CD4-positive, alpha-beta T cell (primary cell): ENCODE measurements at regions not wholly inside any gene's neighbourhood (a gene's known extent, or its start where the extent isn't known, plus 50 kb on each side); places are given as distances from the start of the nearest gene placed in this dataset.

Source experiments
- ATAC-seq: fragments of 200-7000 bp; cut with Tn5 transposase; one replicate; pipeline ENCODE4 v1.10.0; 2022; ENCODE audit warnings: mild to moderate bottlenecking; ENCODE audit not compliant: poor library complexity
- CTCF ChIA-PET: fragments of 350-600 bp; sonication (Branson Sonifier 250); formaldehyde crosslinking; loops from one replicate; lab custom pipeline; 2021; ENCODE audit warnings: antibody characterized with exemption, inconsistent platforms; lab: Charles Lee
- POLR2A ChIA-PET: fragments of 350-600 bp; sonication (Branson Sonifier 250); formaldehyde crosslinking; loops from one replicate; lab custom pipeline; 2021; ENCODE audit warnings: antibody characterized with exemption, inconsistent platforms; lab: Charles Lee
- DNase-seq, 14 experiments: peaks; one replicate each; pipeline ENCODE4 v3.0.0-alpha.2; 2013 to 2020; ENCODE audit warnings: mixed read lengths in 2 of 14
- H3K27ac ChIP-seq, 2 donors: one replicate each; pipeline versions ENCODE4 v1.5.1 to v1.7.0; 2013; ENCODE audit warnings: low read length in 2 of 2, low read depth in 1 of 2, mild to moderate bottlenecking in 1 of 2
- H3K27me3 ChIP-seq, 2 experiments: 1 replicate in 1 of 2; 2 replicates in 1 of 2; pipeline versions ENCODE4 v1.6.1 to v1.7.0; 2013; ENCODE audit warnings: low read length in 2 of 2, control low read depth in 1 of 2, mild to moderate bottlenecking in 1 of 2, moderate library complexity in 1 of 2; ENCODE audit not compliant: insufficient read depth in 2 of 2, control insufficient read depth in 1 of 2
- H3K36me3 ChIP-seq: one replicate; pipeline ENCODE4 v1.6.1; 2013; ENCODE audit warnings: low read length, control low read depth; ENCODE audit not compliant: insufficient read depth
- H3K4me1 ChIP-seq: one replicate; pipeline ENCODE4 v1.6.1; 2013; ENCODE audit warnings: low read length, control low read depth; ENCODE audit not compliant: insufficient read depth
- H3K4me3 ChIP-seq: one replicate; pipeline ENCODE4 v1.5.1; 2013; ENCODE audit warnings: mild to moderate bottlenecking, low read length, moderate library complexity
- H3K9me3 ChIP-seq, 2 experiments: 1 replicate in 1 of 2; 2 replicates in 1 of 2; pipeline versions ENCODE4 v1.6.1 to v1.7.0; 2013; ENCODE audit warnings: low read length in 2 of 2, mild to moderate bottlenecking in 2 of 2, control low read depth in 1 of 2, moderate library complexity in 1 of 2; ENCODE audit not compliant: control insufficient read depth in 1 of 2, insufficient read depth in 1 of 2
- H3K27ac Mint-ChIP-seq: one replicate; pipeline ENCODE4 v1.8.0; 2020; ENCODE audit warnings: mixed read lengths
- H3K27me3 Mint-ChIP-seq: one replicate; pipeline ENCODE4 v1.8.0; 2021; ENCODE audit warnings: mixed read lengths
- H3K36me3 Mint-ChIP-seq: one replicate; pipeline ENCODE4 v1.8.0; 2021; ENCODE audit warnings: low read depth, mixed read lengths
- H3K4me1 Mint-ChIP-seq: one replicate; pipeline ENCODE4 v1.8.0; 2021; ENCODE audit warnings: low read depth, mixed read lengths
- H3K4me3 Mint-ChIP-seq: one replicate; pipeline ENCODE4 v1.8.0; 2020; ENCODE audit warnings: mild to moderate bottlenecking, mixed read lengths
- H3K9me3 Mint-ChIP-seq: one replicate; pipeline ENCODE4 v1.8.0; 2020; ENCODE audit warnings: mixed read lengths
- intact Hi-C, 2 experiments: fragments of 100-400 bp; cut with DNase I in 1 of 2; cut with micrococcal nuclease in 1 of 2; formaldehyde crosslinking; loops; one replicate each; pipeline versions ENCODE4 v1.15.1 to v1.9.0; 2023 to 2025; cut with DNase I, micrococcal nuclease
- TF ChIP-seq, protein P1 (sequence below): fragments of 200-600 bp; IDR thresholded peaks from one replicate; pipeline ENCODE4 v1.8.0; 2022; ENCODE audit warnings: antibody characterized with exemption, mild to moderate bottlenecking

DNA sequence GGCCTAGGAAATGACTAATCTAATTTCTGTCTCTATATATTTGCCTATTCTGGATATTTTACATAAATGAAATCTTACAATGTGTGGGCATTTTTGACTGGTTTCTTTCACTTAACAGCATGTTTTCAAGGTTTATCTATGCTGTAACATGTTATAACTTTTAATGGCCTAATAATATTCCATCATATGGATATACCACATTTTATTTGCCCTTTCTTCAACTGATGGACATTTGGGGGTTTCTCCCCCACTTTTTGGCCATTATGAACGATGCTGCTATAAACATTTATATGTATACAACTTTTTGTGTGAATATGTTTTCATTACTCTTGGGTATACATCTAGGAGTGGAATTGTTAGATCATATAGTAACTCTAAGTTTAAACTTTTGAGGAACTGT is 357.3 kb upstream of the ADAMTS9 start:
- H3K4me1 ChIP-seq: no peaks in the 10 kb centered on the region
- peaks cover 0 to 10% of the 10 kb centered on the region in 2 experiments for H3K9me3 ChIP-seq
- DNase-seq (no peak), ATAC-seq (no peak)
- POLR2A ChIA-PET: no interaction called here
- CTCF ChIA-PET: no interaction called here
- H3K36me3 ChIP-seq: no peaks in the 10 kb centered on the region
- Mint-ChIP-seq H3K9me3 (peaks cover 16% of the 10 kb centered on the region), H3K36me3 (no peaks in the 10 kb centered on the region), H3K27ac (no peak overlapping the region), H3K27me3 (no peaks in the 10 kb centered on the region), H3K4me3 (no peak overlapping the region), H3K4me1 (no peaks in the 10 kb centered on the region)
- TF ChIP-seq, protein P1, sequence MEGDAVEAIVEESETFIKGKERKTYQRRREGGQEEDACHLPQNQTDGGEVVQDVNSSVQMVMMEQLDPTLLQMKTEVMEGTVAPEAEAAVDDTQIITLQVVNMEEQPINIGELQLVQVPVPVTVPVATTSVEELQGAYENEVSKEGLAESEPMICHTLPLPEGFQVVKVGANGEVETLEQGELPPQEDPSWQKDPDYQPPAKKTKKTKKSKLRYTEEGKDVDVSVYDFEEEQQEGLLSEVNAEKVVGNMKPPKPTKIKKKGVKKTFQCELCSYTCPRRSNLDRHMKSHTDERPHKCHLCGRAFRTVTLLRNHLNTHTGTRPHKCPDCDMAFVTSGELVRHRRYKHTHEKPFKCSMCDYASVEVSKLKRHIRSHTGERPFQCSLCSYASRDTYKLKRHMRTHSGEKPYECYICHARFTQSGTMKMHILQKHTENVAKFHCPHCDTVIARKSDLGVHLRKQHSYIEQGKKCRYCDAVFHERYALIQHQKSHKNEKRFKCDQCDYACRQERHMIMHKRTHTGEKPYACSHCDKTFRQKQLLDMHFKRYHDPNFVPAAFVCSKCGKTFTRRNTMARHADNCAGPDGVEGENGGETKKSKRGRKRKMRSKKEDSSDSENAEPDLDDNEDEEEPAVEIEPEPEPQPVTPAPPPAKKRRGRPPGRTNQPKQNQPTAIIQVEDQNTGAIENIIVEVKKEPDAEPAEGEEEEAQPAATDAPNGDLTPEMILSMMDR: no peak
- H3K27ac ChIP-seq: no peak overlapping the region
- intact Hi-C loops: no loop called here
- no peaks in the 10 kb centered on the region for H3K27me3 ChIP-seq
- no peak overlapping the region for H3K4me3 ChIP-seq

DNA sequence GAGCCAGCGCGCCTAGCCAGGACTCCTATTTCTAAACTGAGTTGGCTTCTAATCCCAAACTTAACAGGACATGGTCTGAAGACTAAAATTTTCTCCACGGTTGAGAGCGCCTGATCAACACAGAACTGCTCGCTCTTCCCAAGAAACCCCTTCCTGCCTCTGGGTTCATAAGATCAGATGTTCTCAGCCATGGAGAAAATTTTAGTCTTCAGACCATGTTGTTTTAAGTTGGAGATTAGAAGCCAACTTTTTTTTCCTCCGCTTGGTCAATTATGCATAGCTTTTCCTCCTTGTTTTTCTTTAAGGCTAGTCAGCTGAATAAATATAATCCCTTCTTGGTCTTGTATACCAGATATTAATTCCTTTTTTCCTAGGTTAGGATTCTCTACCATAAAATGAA is 356.6 kb upstream of the ADAMTS9 start:
- DNase-seq (no peak), ATAC-seq (no peak)
- H3K9me3 ChIP-seq: peaks cover 0 to 10% of the 10 kb centered on the region in 2 experiments
- Mint-ChIP-seq H3K9me3 (peaks cover 16% of the 10 kb centered on the region), H3K4me1 (no peaks in the 10 kb centered on the region), H3K36me3 (no peaks in the 10 kb centered on the region), H3K4me3 (no peak overlapping the region), H3K27me3 (no peaks in the 10 kb centered on the region), H3K27ac (no peak overlapping the region)
- H3K4me3 ChIP-seq: no peak overlapping the region
- intact Hi-C loops: no loop called here
- ChIA-PET POLR2A (no interaction called here), CTCF (no interaction called here)
- H3K27me3 ChIP-seq: no peaks in the 10 kb centered on the region
- H3K4me1 ChIP-seq: no peaks in the 10 kb centered on the region
- H3K36me3 ChIP-seq: no peaks in the 10 kb centered on the region
- H3K27ac ChIP-seq: no peak overlapping the region
- TF ChIP-seq, protein P1: no peak

DNA sequence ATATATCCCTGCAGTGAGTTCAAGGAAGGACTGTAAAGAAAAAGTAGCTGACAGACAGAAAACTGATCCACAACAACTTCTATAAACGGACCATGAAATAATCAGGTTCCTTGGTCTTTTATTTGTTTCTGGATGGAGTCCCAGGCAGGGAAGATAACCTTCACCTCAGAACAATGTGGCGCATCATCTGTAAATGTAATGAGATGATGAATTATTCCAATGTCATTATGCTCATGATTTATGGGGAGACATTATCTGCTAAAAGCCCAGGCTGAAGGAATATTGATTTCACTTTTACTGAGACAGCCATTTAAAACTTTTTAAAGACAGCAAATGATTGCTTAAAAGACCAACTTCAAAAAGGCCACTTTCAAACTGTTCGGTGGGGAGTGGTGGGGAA is 354.9 kb upstream of the ADAMTS9 start:
- no peaks in the 10 kb centered on the region for H3K27me3 Mint-ChIP-seq
- ChIA-PET CTCF (no interaction called here), POLR2A (no interaction called here)

More for the DNA sequence above, 354.9 kb upstream of the ADAMTS9 start:
- no peaks in the 10 kb centered on the region for H3K36me3 ChIP-seq
- H3K9me3 ChIP-seq: peaks cover 0 to 10% of the 10 kb centered on the region in 2 experiments
- H3K36me3 Mint-ChIP-seq: no peaks in the 10 kb centered on the region
- peaks cover 16% of the 10 kb centered on the region for H3K9me3 Mint-ChIP-seq
- no peaks in the 10 kb centered on the region for H3K4me1 Mint-ChIP-seq
- H3K4me1 ChIP-seq: no peaks in the 10 kb centered on the region
- H3K4me3 ChIP-seq: no peak overlapping the region
- DNase-seq (no peak), ATAC-seq (no peak)
- no peaks in the 10 kb centered on the region for H3K27me3 ChIP-seq
- H3K27ac Mint-ChIP-seq: no peak overlapping the region
- TF ChIP-seq, protein P1: no peak
- intact Hi-C loops: no loop called here
- H3K27ac ChIP-seq: no peak overlapping the region
- no peak overlapping the region for H3K4me3 Mint-ChIP-seq
